GM23248 (cell line): ENCODE measurements at regions not wholly inside any gene's neighbourhood (a gene's known extent, or its start where the extent isn't known, plus 50 kb on each side); places are given as distances from the start of the nearest gene placed in this dataset.
"Not testable (repeated sequence)": the region's sequence is repeated elsewhere in the genome, so short reads cannot be mapped to it uniquely, and the experiment has no call there.

ENCODE experiments used
- DNase-seq: peaks from one replicate; pipeline ENCODE4 v3.0.0-alpha.2; 2015
- H2AFZ ChIP-seq: fragments of 200-600 bp; sonication (generic); 2 replicates; pipeline ENCODE4 v1.6.1; 2016; ENCODE audit warnings: antibody characterized with exemption
- H3F3A ChIP-seq: fragments of 200-600 bp; sonication (generic); 2 replicates; pipeline ENCODE4 v1.6.1; 2016; ENCODE audit warnings: mild to moderate bottlenecking, antibody characterized with exemption, mixed run types; ENCODE audit not compliant: insufficient read depth
- H3K27ac ChIP-seq: fragments of 200-600 bp; sonication (generic); 2 replicates; pipeline ENCODE4 v1.5.1; 2016; ENCODE audit warnings: mild to moderate bottlenecking
- H3K27me3 ChIP-seq: fragments of 200-600 bp; sonication (generic); replicated peaks from 2 replicates; pipeline ENCODE4 v1.6.1; 2016; ENCODE audit warnings: mild to moderate bottlenecking; ENCODE audit not compliant: insufficient read depth
- H3K36me3 ChIP-seq: fragments of 200-600 bp; sonication (generic); 2 replicates; pipeline ENCODE4 v1.6.1; 2016; ENCODE audit warnings: low read depth, mild to moderate bottlenecking
- H3K4me1 ChIP-seq: fragments of 200-600 bp; sonication (generic); 2 replicates; pipeline ENCODE4 v1.6.1; 2016; ENCODE audit warnings: mild to moderate bottlenecking; ENCODE audit not compliant: insufficient read depth
- H3K4me2 ChIP-seq: fragments of 200-600 bp; sonication (generic); one replicate; pipeline ENCODE4 v1.6.1; 2016; ENCODE audit warnings: mild to moderate bottlenecking; ENCODE audit not compliant: unreplicated experiment
- H3K4me3 ChIP-seq: fragments of 200-600 bp; sonication (generic); 2 replicates; pipeline ENCODE4 v1.5.1; 2016; ENCODE audit warnings: mild to moderate bottlenecking
- H3K79me2 ChIP-seq: fragments of 200-600 bp; sonication (generic); 2 replicates; pipeline ENCODE4 v1.6.1; 2016; ENCODE audit warnings: mild to moderate bottlenecking; ENCODE audit not compliant: insufficient read depth
- H3K9ac ChIP-seq: fragments of 200-600 bp; sonication (generic); 2 replicates; pipeline ENCODE4 v1.6.1; 2016; ENCODE audit warnings: mild to moderate bottlenecking
- H3K9me2 ChIP-seq: fragments of 200-600 bp; sonication (generic); 2 replicates; pipeline ENCODE4 v1.6.1; 2016; ENCODE audit warnings: mixed run types, mild to moderate bottlenecking, moderate library complexity; ENCODE audit not compliant: insufficient read depth
- H3K9me3 ChIP-seq: fragments of 200-600 bp; sonication (generic); one replicate; pipeline ENCODE4 v1.6.1; 2017; ENCODE audit warnings: low read depth
- H4K20me1 ChIP-seq: fragments of 200-600 bp; sonication (generic); 2 replicates; pipeline ENCODE4 v1.6.0; 2016; ENCODE audit not compliant: insufficient read depth
- EZH2 ChIP-seq: fragments of 200-600 bp; sonication (generic); IDR thresholded peaks from 2 replicates; pipeline ENCODE4 v1.6.1; 2018; ENCODE audit warnings: antibody characterized with exemption, mild to moderate bottlenecking; ENCODE audit not compliant: insufficient read depth, poor library complexity, severe bottlenecking
- EZH2phosphoT487 ChIP-seq: fragments of 200-600 bp; sonication (generic); IDR thresholded peaks from 2 replicates; pipeline ENCODE4 v1.6.1; 2018; ENCODE audit warnings: antibody characterized with exemption, moderate library complexity, mild to moderate bottlenecking, low read depth; ENCODE audit not compliant: insufficient read depth
- WGBS, 2 experiments: methylation state at CpG; one replicate each; pipeline ENCODE4 v1.1.6; 2015 to 2017; ENCODE audit warnings: low lambda C conversion rate in 2 of 2, low coverage in 1 of 2; ENCODE audit errors: missing lambda C conversion rate in 2 of 2; 5-methylcytosine and 5-hydroxymethylcytosine counted together
- in situ Hi-C: fragments of 300-500 bp; cut with MboI; formaldehyde crosslinking; loops from 2 replicates; pipeline ENCODE4 v1.15.0; 2020

GRCh38 chr6:156010-156409, 136.3 kb upstream of the DUSP22 start:
- 44 to 53% methylated on average over 5 of the region's 5 CpGs for WGBS, 2 experiments

GRCh38 chr6:156441-157140, 135.7 kb upstream of the DUSP22 start:
- H3K9ac ChIP-seq, H3K36me3 ChIP-seq, H3K4me3 ChIP-seq, in situ Hi-C loops, H3K9me3 ChIP-seq, H3K9me2 ChIP-seq, H2AFZ ChIP-seq, H3K79me2 ChIP-seq, H3K27ac ChIP-seq, H3K4me2 ChIP-seq, H4K20me1 ChIP-seq: not testable (repeated sequence)
- WGBS, 2 experiments = 57 to 63% methylated on average over 4 of the region's 4 CpGs
- Histone ChIP-seq H3K27me3 (peaks cover 41% of the 10 kb centered on the region), H3F3A (peaks cover 12% of the 10 kb centered on the region; the same call in 1 of the 2 replicates), H3K4me1 (peaks cover 14% of the 10 kb centered on the region)
- DNase-seq = peak; percentile 42

More at GRCh38 chr6:156010-156409, 136.3 kb upstream of the DUSP22 start:
- DNase-seq = no peak
- Histone ChIP-seq H4K20me1 (no peaks in the 10 kb centered on the region), H3K27ac (no peak overlapping the region), H3K9me3 (no peaks in the 10 kb centered on the region), H3K4me1 (peaks cover 14% of the 10 kb centered on the region), H3K36me3 (no peaks in the 10 kb centered on the region), H3K9me2 (no peaks in the 10 kb centered on the region), H3F3A (peaks cover 12% of the 10 kb centered on the region; the same call in 1 of the 2 replicates), H3K27me3 (peaks cover 40% of the 10 kb centered on the region), H2AFZ (no peak overlapping the region), H3K4me2 (no peak overlapping the region), H3K79me2 (no peaks in the 10 kb centered on the region), H3K9ac (no peak overlapping the region), H3K4me3 (no peak overlapping the region)
- TF ChIP-seq EZH2 = no peak
- no peak for TF ChIP-seq EZH2phosphoT487
- in situ Hi-C loops = no loop called here

- H3K79me2 ChIP-seq, H4K20me1 ChIP-seq, H2AFZ ChIP-seq, H3K9me2 ChIP-seq, H3K9ac ChIP-seq, DNase-seq, H3K4me3 ChIP-seq, H3K4me2 ChIP-seq, H3K27ac ChIP-seq, in situ Hi-C loops, H3K36me3 ChIP-seq, H3K9me3 ChIP-seq: not testable (repeated sequence)
- peaks cover 36% of the 10 kb centered on the region for H3K27me3 ChIP-seq
- H3K4me1 ChIP-seq = peaks cover 14% of the 10 kb centered on the region
- WGBS, 2 experiments = 2 to 4% methylated on average over 4 of the region's 4 CpGs
- H3F3A ChIP-seq = peaks cover 12% of the 10 kb centered on the region; the same call in 1 of the 2 replicates
Observed at GRCh38 chr6:157176-157575, 135.1 kb upstream of the DUSP22 start.

GRCh38 chr6:161657-162056, 130.6 kb upstream of the DUSP22 start:
- H3K9me3 ChIP-seq, H3K4me2 ChIP-seq, H3K9ac ChIP-seq, H4K20me1 ChIP-seq, in situ Hi-C loops, H3K79me2 ChIP-seq, H3F3A ChIP-seq, DNase-seq, H3K4me1 ChIP-seq, H3K36me3 ChIP-seq, H2AFZ ChIP-seq, H3K4me3 ChIP-seq, H3K27ac ChIP-seq, H3K9me2 ChIP-seq: not testable (repeated sequence)
- peaks cover 28% of the 10 kb centered on the region for H3K27me3 ChIP-seq
- 52 to 55% methylated on average over 2 of the region's 2 CpGs for WGBS, 2 experiments

GRCh38 chr6:164720-165119, 127.6 kb upstream of the DUSP22 start:
- no peak overlapping the region for H3K27ac ChIP-seq
- H3K27me3 ChIP-seq = peaks cover 13% of the 10 kb centered on the region
- H3K79me2 ChIP-seq = no peaks in the 10 kb centered on the region
- in situ Hi-C loops = no loop called here
- H3K9ac ChIP-seq = no peak overlapping the region
- no peak for DNase-seq
- no peak for TF ChIP-seq EZH2phosphoT487
- no peak for TF ChIP-seq EZH2
- H3K9me3 ChIP-seq = no peaks in the 10 kb centered on the region
- H2AFZ ChIP-seq = no peak overlapping the region
- WGBS, 2 experiments = 43 to 48% methylated on average over 7 of the region's 7 CpGs
- no peaks in the 10 kb centered on the region for H3F3A ChIP-seq
- H4K20me1 ChIP-seq = no peaks in the 10 kb centered on the region
- no peaks in the 10 kb centered on the region for H3K36me3 ChIP-seq
- H3K4me3 ChIP-seq = no peak overlapping the region
- H3K4me1 ChIP-seq = no peaks in the 10 kb centered on the region
- no peaks in the 10 kb centered on the region for H3K9me2 ChIP-seq
- H3K4me2 ChIP-seq = no peak overlapping the region
